ENCODE measurements at regions not wholly inside any gene's neighbourhood (a gene's known extent, or its start where the extent isn't known, plus 50 kb on each side); places are given as distances from the start of the nearest gene placed in this dataset.

DNA sequence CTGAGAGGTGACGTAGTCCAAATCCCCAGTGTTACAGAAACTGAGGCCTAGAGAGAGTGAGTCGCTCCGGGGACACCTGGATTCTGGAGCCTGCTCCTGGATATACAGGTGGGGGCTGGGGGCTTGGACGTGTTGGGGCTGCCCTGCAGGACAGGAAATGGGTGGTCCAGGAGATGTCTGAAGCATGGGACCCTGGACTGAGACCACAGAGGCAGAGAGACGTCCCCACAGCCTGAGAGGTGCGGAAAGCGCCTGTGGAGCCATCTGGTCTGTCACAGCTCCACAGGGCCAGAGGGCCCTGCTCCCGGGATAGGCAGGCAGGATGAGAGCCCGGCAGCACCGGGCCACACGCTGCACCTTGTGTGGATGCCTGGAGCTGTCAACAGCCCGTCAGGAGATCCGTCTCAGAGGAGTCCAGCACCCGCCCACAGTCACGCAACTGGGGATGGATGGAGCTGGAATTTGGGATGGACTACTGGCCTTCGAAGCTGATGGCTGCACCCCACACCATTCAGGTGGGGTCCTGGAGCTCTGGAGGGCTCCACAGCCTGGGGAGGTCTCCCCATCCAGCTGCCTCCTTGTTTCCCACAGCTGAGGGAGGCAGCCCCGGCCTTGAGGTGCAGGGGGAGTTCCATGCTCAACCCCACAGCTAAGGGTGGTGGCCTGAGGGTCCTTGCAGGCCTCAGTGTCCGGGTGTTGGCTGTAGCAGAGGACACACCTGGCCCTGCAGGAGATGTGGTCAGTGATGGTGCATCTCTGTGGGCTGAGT lies 303.0 kb downstream of the NDUFA10 start:
- Histone ChIP-seq H3K9me1 (ENCODE audit: control insufficient read depth, extremely low read depth, insufficient read depth, low read length) (no peaks in the 10 kb centered on the region), H4K20me1 (ENCODE audit: control insufficient read depth, extremely low read depth, insufficient read depth, low read length) (no peaks in the 10 kb centered on the region), H3K27me3 (ENCODE audit: control insufficient read depth, extremely low read depth, insufficient read depth, low read length) (peaks cover 15% of the 10 kb centered on the region), H3K4me3 (ENCODE audit: control insufficient read depth in 2 of 3, extremely low read depth in 1 of 3, insufficient read depth in 2 of 3, low read depth in 1 of 3, low read length in 3 of 3) (no peak overlapping the region), H3K36me3 (ENCODE audit: control insufficient read depth in 2 of 2, extremely low read depth in 1 of 2, insufficient read depth in 2 of 2, low read length in 2 of 2) (no peaks in the 10 kb centered on the region), H3K4me2 (ENCODE audit: control insufficient read depth, extremely low read depth, insufficient read depth, low read depth, low read length) (no peak overlapping the region), H3K9me3 (ENCODE audit: control insufficient read depth, low read depth, low read length) (peaks cover 3% of the 10 kb centered on the region), H3K79me2 (ENCODE audit: control insufficient read depth, insufficient read depth, low read length) (no peaks in the 10 kb centered on the region), H2AFZ (ENCODE audit: control insufficient read depth, low read length) (no peak overlapping the region), H3K4me1 (ENCODE audit: control insufficient read depth, extremely low read depth, insufficient read depth, low read length) (no peaks in the 10 kb centered on the region), H3K27ac (ENCODE audit: control insufficient read depth, insufficient read depth, low read length) (no peak overlapping the region), H3K9ac (ENCODE audit: control insufficient read depth, extremely low read depth, insufficient read depth, low read length) (no peak overlapping the region)
- FAIRE-seq (no peak), DNase-seq (ENCODE audit: low read depth, low spot score) (no peak)
- dilution Hi-C loops (cut with MboI; ENCODE audit: extremely low pct_ligation_motif_present, low sequenced_read_pairs) = no loop called here
- TF ChIP-seq, protein P1, sequence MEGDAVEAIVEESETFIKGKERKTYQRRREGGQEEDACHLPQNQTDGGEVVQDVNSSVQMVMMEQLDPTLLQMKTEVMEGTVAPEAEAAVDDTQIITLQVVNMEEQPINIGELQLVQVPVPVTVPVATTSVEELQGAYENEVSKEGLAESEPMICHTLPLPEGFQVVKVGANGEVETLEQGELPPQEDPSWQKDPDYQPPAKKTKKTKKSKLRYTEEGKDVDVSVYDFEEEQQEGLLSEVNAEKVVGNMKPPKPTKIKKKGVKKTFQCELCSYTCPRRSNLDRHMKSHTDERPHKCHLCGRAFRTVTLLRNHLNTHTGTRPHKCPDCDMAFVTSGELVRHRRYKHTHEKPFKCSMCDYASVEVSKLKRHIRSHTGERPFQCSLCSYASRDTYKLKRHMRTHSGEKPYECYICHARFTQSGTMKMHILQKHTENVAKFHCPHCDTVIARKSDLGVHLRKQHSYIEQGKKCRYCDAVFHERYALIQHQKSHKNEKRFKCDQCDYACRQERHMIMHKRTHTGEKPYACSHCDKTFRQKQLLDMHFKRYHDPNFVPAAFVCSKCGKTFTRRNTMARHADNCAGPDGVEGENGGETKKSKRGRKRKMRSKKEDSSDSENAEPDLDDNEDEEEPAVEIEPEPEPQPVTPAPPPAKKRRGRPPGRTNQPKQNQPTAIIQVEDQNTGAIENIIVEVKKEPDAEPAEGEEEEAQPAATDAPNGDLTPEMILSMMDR (optimal IDR thresholded peaks at IDR 0.05 in 1 of 3, IDR thresholded peaks at IDR 0.05 in 1 of 3, conservative IDR thresholded peaks at IDR 0.05 in 1 of 3; ENCODE audit: extremely low read depth in 1 of 3, insufficient read depth in 2 of 3, low read length in 3 of 3) = no peak
- no peak for TF ChIP-seq EZH2 (IDR thresholded peaks at IDR 0.05; ENCODE audit: low read length)

DNA sequence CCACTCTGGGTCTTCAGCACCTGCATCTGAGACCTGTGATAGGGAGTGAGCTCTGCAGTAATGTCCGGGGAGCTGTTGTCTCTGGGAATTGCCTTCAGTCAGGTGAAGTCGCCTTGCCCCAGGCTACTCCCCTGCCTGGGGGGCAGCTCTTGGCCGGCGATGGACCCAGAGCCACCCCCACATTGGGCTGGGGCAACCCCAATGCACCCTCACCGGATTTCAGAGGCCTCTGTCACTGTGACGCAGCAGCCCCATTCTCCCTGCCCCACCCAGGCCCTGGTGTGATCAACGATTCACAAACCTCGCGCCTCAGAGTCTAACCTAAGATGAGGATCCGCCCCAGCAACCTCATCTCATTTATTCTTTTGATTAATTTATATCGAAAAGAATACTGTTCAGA lies 303.6 kb downstream of the NDUFA10 start:
- Histone ChIP-seq H3K9me1 (ENCODE audit: control insufficient read depth, extremely low read depth, insufficient read depth, low read length) (no peaks in the 10 kb centered on the region), H3K27ac (ENCODE audit: control insufficient read depth, insufficient read depth, low read length) (no peak overlapping the region), H3K79me2 (ENCODE audit: control insufficient read depth, insufficient read depth, low read length) (no peaks in the 10 kb centered on the region), H3K4me3 (ENCODE audit: control insufficient read depth in 2 of 3, extremely low read depth in 1 of 3, insufficient read depth in 2 of 3, low read depth in 1 of 3, low read length in 3 of 3) (no peak overlapping the region), H3K9ac (ENCODE audit: control insufficient read depth, extremely low read depth, insufficient read depth, low read length) (no peak overlapping the region), H4K20me1 (ENCODE audit: control insufficient read depth, extremely low read depth, insufficient read depth, low read length) (no peaks in the 10 kb centered on the region), H2AFZ (ENCODE audit: control insufficient read depth, low read length) (no peak overlapping the region), H3K4me1 (ENCODE audit: control insufficient read depth, extremely low read depth, insufficient read depth, low read length) (no peaks in the 10 kb centered on the region), H3K9me3 (ENCODE audit: control insufficient read depth, low read depth, low read length) (peaks cover 3% of the 10 kb centered on the region), H3K36me3 (ENCODE audit: control insufficient read depth in 2 of 2, extremely low read depth in 1 of 2, insufficient read depth in 2 of 2, low read length in 2 of 2) (no peaks in the 10 kb centered on the region), H3K27me3 (ENCODE audit: control insufficient read depth, extremely low read depth, insufficient read depth, low read length) (peaks cover 15% of the 10 kb centered on the region), H3K4me2 (ENCODE audit: control insufficient read depth, extremely low read depth, insufficient read depth, low read depth, low read length) (no peak overlapping the region)
- TF ChIP-seq, protein P1 (optimal IDR thresholded peaks at IDR 0.05 in 1 of 3, IDR thresholded peaks at IDR 0.05 in 1 of 3, conservative IDR thresholded peaks at IDR 0.05 in 1 of 3; ENCODE audit: extremely low read depth in 1 of 3, insufficient read depth in 2 of 3, low read length in 3 of 3) = no peak
- no peak for TF ChIP-seq EZH2 (IDR thresholded peaks at IDR 0.05; ENCODE audit: low read length)
- FAIRE-seq = no peak
- no peak for DNase-seq (ENCODE audit: low read depth, low spot score)
- dilution Hi-C loops (cut with MboI; ENCODE audit: extremely low pct_ligation_motif_present, low sequenced_read_pairs) = no loop called here

All from keratinocyte (primary cell).